ENCODE measurements at regions not wholly inside any gene's neighbourhood (a gene's known extent, or its start where the extent isn't known, plus 50 kb on each side); places are given as distances from the start of the nearest gene placed in this dataset.
"Not testable (repeated sequence)": the region's sequence is repeated elsewhere in the genome, so short reads cannot be mapped to it uniquely, and the experiment has no call there.

DNA sequence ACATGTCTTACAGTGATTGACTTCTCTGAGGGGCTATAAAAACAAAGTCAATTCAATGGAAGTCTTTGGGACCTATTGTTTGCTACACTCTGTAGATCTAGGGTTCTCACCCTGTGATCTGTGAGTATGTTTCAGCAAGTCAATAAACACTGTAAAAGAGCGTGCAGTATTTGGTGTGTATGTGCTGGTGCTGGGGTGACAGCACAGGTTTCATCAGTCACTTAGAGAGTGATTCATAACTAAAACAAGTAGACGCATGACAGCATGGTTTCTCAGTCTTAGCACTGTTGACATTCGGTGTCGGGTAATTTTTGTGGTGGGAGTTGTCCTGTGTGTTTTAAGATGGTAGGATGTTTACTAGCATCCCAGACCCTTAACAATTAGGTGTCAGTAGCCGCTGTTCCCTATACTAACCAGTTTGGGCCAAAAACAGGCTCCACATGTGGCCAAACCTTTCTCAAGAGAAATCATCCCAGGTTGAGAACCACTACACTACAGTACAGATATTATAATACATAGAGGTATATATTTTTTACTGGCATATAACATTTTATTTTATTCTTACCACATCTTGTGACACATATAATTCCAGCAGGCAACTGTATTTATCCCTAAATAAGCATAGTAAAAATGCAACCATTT is 411.8 kb downstream of the ARL4A start:
- H3K36me3 ChIP-seq (ENCODE audit: insufficient read depth, low read length): no peaks in the 10 kb centered on the region

DNA sequence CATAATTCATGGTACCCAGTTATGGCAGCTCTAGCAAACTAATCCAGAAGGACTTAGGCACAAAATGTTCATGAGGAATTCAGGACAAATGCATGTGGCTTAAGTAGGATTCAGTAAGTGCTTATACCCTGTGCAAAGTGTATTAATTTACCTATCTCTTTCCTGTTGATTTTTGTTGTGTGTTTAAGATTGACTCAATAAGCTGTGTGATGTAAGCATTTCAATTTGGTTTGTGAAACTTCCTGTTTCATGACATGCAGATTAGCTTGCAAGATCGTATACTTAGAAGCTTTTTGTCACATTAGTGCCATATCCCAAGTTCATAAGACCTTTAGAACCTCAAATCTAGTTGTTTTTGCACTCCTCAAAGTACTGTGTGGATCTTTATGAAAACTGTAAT is 416.7 kb downstream of the ARL4A start:
- Histone ChIP-seq H3K4me1 (ENCODE audit: control insufficient read depth, insufficient read depth, low read length, unreplicated experiment) (peaks cover 7% of the 10 kb centered on the region), H2AFZ (ENCODE audit: low read length, unreplicated experiment) (no peak overlapping the region), H3K27me3 (ENCODE audit: insufficient read depth, low read length) (no peaks in the 10 kb centered on the region), H3K4me3 (ENCODE audit: low read depth, low read length) (no peak overlapping the region), H3K36me3 (ENCODE audit: insufficient read depth, low read length) (no peaks in the 10 kb centered on the region), H3K79me2 (ENCODE audit: control insufficient read depth, insufficient read depth, low read length, unreplicated experiment) (no peaks in the 10 kb centered on the region), H3K27ac (ENCODE audit: low read depth, low read length) (no peak overlapping the region)

More for the DNA sequence above, 411.8 kb downstream of the ARL4A start:
- Histone ChIP-seq H3K4me1 (ENCODE audit: control insufficient read depth, insufficient read depth, low read length, unreplicated experiment) (peaks cover 12% of the 10 kb centered on the region), H2AFZ (ENCODE audit: low read length, unreplicated experiment) (no peak overlapping the region), H3K27me3 (ENCODE audit: insufficient read depth, low read length) (no peaks in the 10 kb centered on the region), H3K4me3 (ENCODE audit: low read depth, low read length) (no peak overlapping the region), H3K27ac (ENCODE audit: low read depth, low read length) (no peak overlapping the region; the same call in 1 of the 2 replicates), H3K79me2 (ENCODE audit: control insufficient read depth, insufficient read depth, low read length, unreplicated experiment) (no peaks in the 10 kb centered on the region)

DNA sequence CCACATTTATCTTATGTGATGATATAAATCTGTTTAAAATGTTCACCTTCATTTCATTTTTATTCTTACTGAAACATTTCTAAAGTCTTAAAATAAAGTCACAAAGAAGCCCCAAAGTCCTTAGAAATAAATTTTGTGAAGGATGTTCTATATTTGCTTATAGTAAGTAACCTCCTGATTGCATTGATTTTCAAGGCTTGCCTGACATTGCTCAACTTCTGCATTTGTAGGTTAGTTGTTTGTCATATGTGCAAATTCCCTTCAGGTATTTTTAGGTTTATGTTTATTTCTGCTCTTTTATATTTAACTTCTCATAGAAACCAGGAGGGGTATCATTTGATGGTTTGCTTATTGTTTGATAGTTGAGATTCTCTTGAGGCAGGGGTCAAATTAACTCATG is 417.8 kb downstream of the ARL4A start:
- no peaks in the 10 kb centered on the region for H3K27me3 ChIP-seq (ENCODE audit: insufficient read depth, low read length)
- H3K79me2 ChIP-seq (ENCODE audit: control insufficient read depth, insufficient read depth, low read length, unreplicated experiment): no peaks in the 10 kb centered on the region
- H3K36me3 ChIP-seq (ENCODE audit: insufficient read depth, low read length): no peaks in the 10 kb centered on the region
- no peak overlapping the region for H3K4me3 ChIP-seq (ENCODE audit: low read depth, low read length)
- no peaks in the 10 kb centered on the region for H3K4me1 ChIP-seq (ENCODE audit: control insufficient read depth, insufficient read depth, low read length, unreplicated experiment)
- no peak overlapping the region for H2AFZ ChIP-seq (ENCODE audit: low read length, unreplicated experiment)
- no peak overlapping the region for H3K27ac ChIP-seq (ENCODE audit: low read depth, low read length)

GRCh38 chr7:13106513-13106912 is 419.1 kb downstream of the ARL4A start:
- Histone ChIP-seq H3K4me3 (ENCODE audit: low read depth, low read length) (no peak overlapping the region), H3K36me3 (ENCODE audit: insufficient read depth, low read length) (no peaks in the 10 kb centered on the region), H3K79me2 (ENCODE audit: control insufficient read depth, insufficient read depth, low read length, unreplicated experiment) (no peaks in the 10 kb centered on the region), H2AFZ (ENCODE audit: low read length, unreplicated experiment) (no peak overlapping the region), H3K27ac (ENCODE audit: low read depth, low read length) (no peak overlapping the region), H3K4me1 (ENCODE audit: control insufficient read depth, insufficient read depth, low read length, unreplicated experiment) (no peaks in the 10 kb centered on the region), H3K27me3 (ENCODE audit: insufficient read depth, low read length) (no peaks in the 10 kb centered on the region)

DNA sequence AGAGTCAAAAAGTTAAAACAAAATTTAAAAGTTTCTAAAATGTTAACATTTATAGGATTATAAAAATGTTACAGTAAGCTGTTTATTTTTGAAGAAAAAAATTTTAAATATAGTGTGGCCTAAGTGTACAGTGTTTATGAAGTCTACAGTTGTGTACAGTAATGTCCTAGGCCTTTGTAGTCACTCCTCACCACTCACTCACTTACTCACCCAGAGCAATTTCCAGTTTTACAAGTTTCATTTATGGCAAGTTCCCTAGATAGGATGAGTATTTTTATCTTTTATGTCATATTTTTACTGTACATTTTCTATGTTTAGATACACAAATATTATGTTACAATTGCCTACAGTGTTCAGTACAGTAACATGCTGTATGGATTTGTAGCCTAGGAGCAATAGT is 419.9 kb downstream of the ARL4A start:
- no peak overlapping the region for H3K27ac ChIP-seq (ENCODE audit: low read depth, low read length)
- no peaks in the 10 kb centered on the region for H3K36me3 ChIP-seq (ENCODE audit: insufficient read depth, low read length)
- H2AFZ ChIP-seq (ENCODE audit: low read length, unreplicated experiment): no peak overlapping the region
- no peaks in the 10 kb centered on the region for H3K27me3 ChIP-seq (ENCODE audit: insufficient read depth, low read length)
- H3K4me1 ChIP-seq (ENCODE audit: control insufficient read depth, insufficient read depth, low read length, unreplicated experiment): no peaks in the 10 kb centered on the region
- H3K79me2 ChIP-seq (ENCODE audit: control insufficient read depth, insufficient read depth, low read length, unreplicated experiment): no peaks in the 10 kb centered on the region
- no peak overlapping the region for H3K4me3 ChIP-seq (ENCODE audit: low read depth, low read length)

DNA sequence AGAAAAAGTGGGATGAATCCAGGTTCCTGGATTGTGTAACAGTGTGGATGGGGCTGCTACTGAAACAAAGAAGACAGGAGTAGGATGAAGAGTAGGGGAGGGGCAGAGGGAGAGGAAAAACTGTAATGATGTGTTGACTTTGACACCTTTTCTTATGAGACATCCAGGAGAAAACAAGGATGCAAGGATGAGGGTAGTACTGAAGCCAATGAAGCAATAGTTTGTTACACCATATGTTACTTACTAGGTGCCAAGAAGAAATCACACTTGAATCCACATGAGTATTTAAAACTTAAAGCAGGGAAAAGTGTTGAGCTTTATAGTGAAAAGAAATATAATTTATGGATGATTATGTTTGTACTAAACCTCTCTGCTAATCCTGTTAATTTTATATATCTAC is 420.6 kb downstream of the ARL4A start:
- Histone ChIP-seq H3K27ac (ENCODE audit: low read depth, low read length) (no peak overlapping the region), H3K4me1 (ENCODE audit: control insufficient read depth, insufficient read depth, low read length, unreplicated experiment) (no peaks in the 10 kb centered on the region), H3K27me3 (ENCODE audit: insufficient read depth, low read length) (no peaks in the 10 kb centered on the region), H3K4me3 (ENCODE audit: low read depth, low read length) (no peak overlapping the region), H3K79me2 (ENCODE audit: control insufficient read depth, insufficient read depth, low read length, unreplicated experiment) (no peaks in the 10 kb centered on the region), H3K36me3 (ENCODE audit: insufficient read depth, low read length) (no peaks in the 10 kb centered on the region), H2AFZ (ENCODE audit: low read length, unreplicated experiment) (no peak overlapping the region)

GRCh38 chr7:13109201-13109600 is 421.8 kb downstream of the ARL4A start:
- H3K27ac ChIP-seq (ENCODE audit: low read depth, low read length): no peak overlapping the region
- no peak overlapping the region for H2AFZ ChIP-seq (ENCODE audit: low read length, unreplicated experiment)
- no peak overlapping the region for H3K4me3 ChIP-seq (ENCODE audit: low read depth, low read length)
- no peaks in the 10 kb centered on the region for H3K79me2 ChIP-seq (ENCODE audit: control insufficient read depth, insufficient read depth, low read length, unreplicated experiment)
- H3K27me3 ChIP-seq (ENCODE audit: insufficient read depth, low read length): no peaks in the 10 kb centered on the region
- H3K4me1 ChIP-seq (ENCODE audit: control insufficient read depth, insufficient read depth, low read length, unreplicated experiment): no peaks in the 10 kb centered on the region
- H3K36me3 ChIP-seq (ENCODE audit: insufficient read depth, low read length): no peaks in the 10 kb centered on the region

DNA sequence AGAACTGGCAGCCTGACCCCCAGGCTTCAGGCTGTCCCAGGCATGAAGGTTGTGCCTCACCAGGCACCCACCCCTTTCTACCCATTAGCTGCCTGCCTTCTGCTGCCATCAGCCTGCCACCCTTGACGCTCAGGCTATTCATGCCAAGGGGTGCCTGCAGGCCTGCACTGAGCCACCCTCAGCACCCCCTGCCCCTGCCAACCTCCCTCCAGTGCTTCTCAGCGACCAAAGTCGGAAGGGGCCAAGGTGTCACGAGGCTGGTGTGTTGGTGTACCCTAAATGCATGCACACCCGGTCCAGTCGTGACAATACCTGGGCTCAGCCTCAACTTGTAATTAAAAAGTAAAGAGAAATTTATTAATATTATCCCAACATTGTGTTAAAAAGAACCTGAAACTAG is 422.7 kb downstream of the ARL4A start:
- no peaks in the 10 kb centered on the region for H3K36me3 ChIP-seq (ENCODE audit: insufficient read depth, low read length)
- no peak overlapping the region for H3K4me3 ChIP-seq (ENCODE audit: low read depth, low read length)
- H3K27ac ChIP-seq (ENCODE audit: low read depth, low read length): no peak overlapping the region
- no peak overlapping the region for H2AFZ ChIP-seq (ENCODE audit: low read length, unreplicated experiment)
- H3K79me2 ChIP-seq (ENCODE audit: control insufficient read depth, insufficient read depth, low read length, unreplicated experiment): no peaks in the 10 kb centered on the region
- H3K4me1 ChIP-seq (ENCODE audit: control insufficient read depth, insufficient read depth, low read length, unreplicated experiment): peaks cover 2% of the 10 kb centered on the region
- H3K27me3 ChIP-seq (ENCODE audit: insufficient read depth, low read length): no peaks in the 10 kb centered on the region

DNA sequence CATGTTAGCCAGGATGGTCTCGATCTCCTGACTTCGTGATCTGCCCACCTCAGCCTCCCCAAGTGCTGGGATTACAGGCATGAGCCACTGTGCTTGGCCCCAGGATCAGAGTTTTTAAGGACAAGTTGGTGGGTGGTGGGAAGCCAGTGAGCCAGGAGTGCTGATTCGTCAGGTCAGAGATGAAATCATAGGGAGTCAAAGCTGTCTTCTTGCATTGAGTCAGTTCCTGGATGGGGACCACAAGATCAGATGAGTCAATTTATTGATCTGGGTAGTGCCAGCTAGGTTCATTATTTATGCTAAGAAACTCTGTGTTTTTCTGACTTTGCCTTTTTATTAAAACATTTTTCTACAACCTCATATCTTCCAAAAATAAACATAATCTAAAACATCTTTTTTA is 423.8 kb downstream of the ARL4A start:
- Histone ChIP-seq H2AFZ (ENCODE audit: low read length, unreplicated experiment) (no peak overlapping the region), H3K4me1 (ENCODE audit: control insufficient read depth, insufficient read depth, low read length, unreplicated experiment) (peaks cover 9% of the 10 kb centered on the region), H3K4me3 (ENCODE audit: low read depth, low read length) (no peak overlapping the region), H3K36me3 (ENCODE audit: insufficient read depth, low read length) (no peaks in the 10 kb centered on the region), H3K27ac (ENCODE audit: low read depth, low read length) (peak overlapping the region; percentile 49), H3K79me2 (ENCODE audit: control insufficient read depth, insufficient read depth, low read length, unreplicated experiment) (no peaks in the 10 kb centered on the region), H3K27me3 (ENCODE audit: insufficient read depth, low read length) (no peaks in the 10 kb centered on the region)

DNA sequence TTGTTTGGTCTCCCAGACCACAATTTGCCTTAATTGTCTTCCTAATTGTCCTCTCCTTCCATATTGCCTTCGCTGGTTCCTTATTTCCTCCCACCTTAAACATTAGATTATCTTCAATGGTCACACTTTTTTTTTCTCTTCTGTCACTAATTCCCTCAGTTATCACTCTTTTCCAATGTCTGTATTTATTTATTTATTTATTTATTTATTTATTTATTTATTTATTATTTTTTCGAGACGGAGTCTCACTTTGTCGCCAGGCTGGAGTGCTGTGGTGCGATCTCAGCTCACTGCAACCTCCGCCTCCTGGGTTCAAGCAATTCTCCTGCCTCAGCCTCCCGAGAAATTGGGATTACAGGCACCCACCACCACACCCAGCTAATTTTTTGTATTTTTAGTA is 426.8 kb downstream of the ARL4A start:
- not testable (repeated sequence) for H3K27me3 ChIP-seq (ENCODE audit: insufficient read depth, low read length); H3K79me2 ChIP-seq (ENCODE audit: control insufficient read depth, insufficient read depth, low read length, unreplicated experiment); H3K4me1 ChIP-seq (ENCODE audit: control insufficient read depth, insufficient read depth, low read length, unreplicated experiment); H2AFZ ChIP-seq (ENCODE audit: low read length, unreplicated experiment); H3K36me3 ChIP-seq (ENCODE audit: insufficient read depth, low read length); H3K4me3 ChIP-seq (ENCODE audit: low read depth, low read length); H3K27ac ChIP-seq (ENCODE audit: low read depth, low read length)

DNA sequence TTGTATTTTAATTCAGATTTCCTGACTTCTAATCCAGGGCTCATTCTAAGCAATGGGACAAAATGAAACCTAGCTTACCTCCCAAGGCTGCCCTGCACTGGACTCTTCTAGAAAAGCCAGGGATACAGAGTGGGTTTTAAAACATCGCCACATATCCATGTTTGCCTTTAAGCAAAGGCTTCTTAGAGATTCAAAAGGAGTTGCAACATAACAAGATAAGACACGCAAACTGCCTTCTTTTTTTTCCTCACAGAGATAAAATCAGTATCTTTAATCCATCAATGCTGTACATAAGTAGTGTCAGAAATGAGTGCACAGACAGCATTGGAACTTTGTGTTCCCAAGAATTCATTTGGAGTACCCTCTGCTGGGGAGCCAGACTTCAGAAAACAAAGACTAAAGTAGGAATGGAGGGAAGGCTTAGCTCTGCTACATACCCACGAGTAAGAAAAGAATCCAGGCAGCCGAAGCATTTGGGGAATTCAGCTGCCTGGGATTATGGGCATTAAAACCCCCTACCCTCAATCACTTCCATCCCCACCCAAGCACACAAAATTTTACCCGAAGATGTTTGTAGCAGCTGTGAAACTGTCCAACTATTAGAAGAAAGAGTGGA is 427.8 kb downstream of the ARL4A start:
- H3K36me3 ChIP-seq (ENCODE audit: insufficient read depth, low read length): no peaks in the 10 kb centered on the region
- H3K27me3 ChIP-seq (ENCODE audit: insufficient read depth, low read length): no peaks in the 10 kb centered on the region
- 0 out of 2 replicates have a peak overlapping the region, but pooled peaks have one; percentile 12 for H3K4me3 ChIP-seq (ENCODE audit: low read depth, low read length)
- H3K4me1 ChIP-seq (ENCODE audit: control insufficient read depth, insufficient read depth, low read length, unreplicated experiment): peaks cover 9% of the 10 kb centered on the region
- peak overlapping the region; percentile 55 for H2AFZ ChIP-seq (ENCODE audit: low read length, unreplicated experiment)
- H3K79me2 ChIP-seq (ENCODE audit: control insufficient read depth, insufficient read depth, low read length, unreplicated experiment): no peaks in the 10 kb centered on the region
- no peak overlapping the region for H3K27ac ChIP-seq (ENCODE audit: low read depth, low read length)
